ENCODE measurements at regions not wholly inside any gene's neighbourhood (a gene's known extent, or its start where the extent isn't known, plus 50 kb on each side); places are given as distances from the start of the nearest gene placed in this dataset.

GRCh38 chr13:22403144-22403543, 732.3 kb downstream of the FGF9 start:
- H3K14ac ChIP-seq (replicated peaks; ENCODE audit: low read depth, low read length), result no peak overlapping the region
- no peaks in the 10 kb centered on the region for H3K4me1 ChIP-seq (ENCODE audit: control insufficient read depth, insufficient read depth, low read length)
- 83% methylated on average over 2 of the region's 6 CpGs; no CpG with 5 or more reads in 1 of the 2 experiments for WGBS, 2 experiments (ENCODE audit: extremely low coverage in 2 of 2, insufficient read length in 1 of 2)
- ATAC-seq (ENCODE audit: low read depth) (no peak), DNase-seq (no peak)
- dilution Hi-C loops (cut with HindIII; ENCODE audit: low sequenced_read_pairs, unreplicated experiment) (no loop called here), in situ Hi-C loops (cut with MboI; ENCODE audit: low sequenced_read_pairs) (no loop called here), intact Hi-C loops (cut with micrococcal nuclease) (no loop called here)
- no peak overlapping the region for H3K4me3 ChIP-seq (ENCODE audit: insufficient read depth, low read depth, low read length)
- no peak overlapping the region for H3K4me2 ChIP-seq (ENCODE audit: low read depth, low read length)
- H4K5ac ChIP-seq (ENCODE audit: low read depth, low read length), result no peak overlapping the region
- H3K36me3 ChIP-seq (ENCODE audit: control insufficient read depth, insufficient read depth, low read length), result no peaks in the 10 kb centered on the region
- no peak overlapping the region for H2BK120ac ChIP-seq (ENCODE audit: low read depth, low read length)
- no peak overlapping the region for H4K91ac ChIP-seq (ENCODE audit: insufficient read depth, low read depth, low read length)
- H2BK5ac ChIP-seq (ENCODE audit: low read depth, low read length, poor library complexity, severe bottlenecking), result no peak overlapping the region
- H3K79me1 ChIP-seq (ENCODE audit: low read depth in 1 of 2, low read length in 2 of 2), result no peaks in the 10 kb centered on the region
- no peak for TF ChIP-seq SMC3 (IDR thresholded peaks at IDR 0.05; ENCODE audit: low read depth, low read length)
- no peak for TF ChIP-seq MAZ (IDR thresholded peaks at IDR 0.05; ENCODE audit: borderline replicate concordance, low read depth, low read length)
- TF ChIP-seq CHD1 (IDR thresholded peaks at IDR 0.05; ENCODE audit: low read depth, low read length), result no peak
- no peak for TF ChIP-seq ELK1 (IDR thresholded peaks at IDR 0.05; ENCODE audit: borderline replicate concordance, low read depth, low read length)
- TF ChIP-seq BHLHE40 (IDR thresholded peaks at IDR 0.05; ENCODE audit: low read depth, low read length), result no peak
- no peak for TF ChIP-seq NFE2L2 (IDR thresholded peaks at IDR 0.05; ENCODE audit: low read depth, low read length)
- no peak for TF ChIP-seq RAD21 (IDR thresholded peaks at IDR 0.05; ENCODE audit: low read length)
- no peak for TF ChIP-seq RFX5 (IDR thresholded peaks at IDR 0.05; ENCODE audit: low read depth, low read length)
- TF ChIP-seq, protein P1, sequence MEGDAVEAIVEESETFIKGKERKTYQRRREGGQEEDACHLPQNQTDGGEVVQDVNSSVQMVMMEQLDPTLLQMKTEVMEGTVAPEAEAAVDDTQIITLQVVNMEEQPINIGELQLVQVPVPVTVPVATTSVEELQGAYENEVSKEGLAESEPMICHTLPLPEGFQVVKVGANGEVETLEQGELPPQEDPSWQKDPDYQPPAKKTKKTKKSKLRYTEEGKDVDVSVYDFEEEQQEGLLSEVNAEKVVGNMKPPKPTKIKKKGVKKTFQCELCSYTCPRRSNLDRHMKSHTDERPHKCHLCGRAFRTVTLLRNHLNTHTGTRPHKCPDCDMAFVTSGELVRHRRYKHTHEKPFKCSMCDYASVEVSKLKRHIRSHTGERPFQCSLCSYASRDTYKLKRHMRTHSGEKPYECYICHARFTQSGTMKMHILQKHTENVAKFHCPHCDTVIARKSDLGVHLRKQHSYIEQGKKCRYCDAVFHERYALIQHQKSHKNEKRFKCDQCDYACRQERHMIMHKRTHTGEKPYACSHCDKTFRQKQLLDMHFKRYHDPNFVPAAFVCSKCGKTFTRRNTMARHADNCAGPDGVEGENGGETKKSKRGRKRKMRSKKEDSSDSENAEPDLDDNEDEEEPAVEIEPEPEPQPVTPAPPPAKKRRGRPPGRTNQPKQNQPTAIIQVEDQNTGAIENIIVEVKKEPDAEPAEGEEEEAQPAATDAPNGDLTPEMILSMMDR (conservative IDR thresholded peaks at IDR 0.05; ENCODE audit: low read depth, low read length), result no peak
- TF ChIP-seq MXI1 (IDR thresholded peaks at IDR 0.05; ENCODE audit: borderline replicate concordance, low read depth, low read length), result no peak
- TF ChIP-seq, protein P2, sequence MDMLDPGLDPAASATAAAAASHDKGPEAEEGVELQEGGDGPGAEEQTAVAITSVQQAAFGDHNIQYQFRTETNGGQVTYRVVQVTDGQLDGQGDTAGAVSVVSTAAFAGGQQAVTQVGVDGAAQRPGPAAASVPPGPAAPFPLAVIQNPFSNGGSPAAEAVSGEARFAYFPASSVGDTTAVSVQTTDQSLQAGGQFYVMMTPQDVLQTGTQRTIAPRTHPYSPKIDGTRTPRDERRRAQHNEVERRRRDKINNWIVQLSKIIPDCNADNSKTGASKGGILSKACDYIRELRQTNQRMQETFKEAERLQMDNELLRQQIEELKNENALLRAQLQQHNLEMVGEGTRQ (IDR thresholded peaks at IDR 0.05; ENCODE audit: low read depth, low read length), result no peak
- no peak for TF ChIP-seq FOS (IDR thresholded peaks at IDR 0.05; ENCODE audit: low read depth, low read length)
- H3K9me1 ChIP-seq (ENCODE audit: insufficient read depth, low read length), result no peaks in the 10 kb centered on the region
- no TSS peak for BruUV-seq (replicated peaks)
- no peak overlapping the region for H3K56ac ChIP-seq (ENCODE audit: extremely low read depth, insufficient read depth, low read length)
- ChIA-PET POLR2A (ENCODE audit: unreplicated experiment) (no interaction called here), CTCF (no interaction called here)
- H3K27me3 ChIP-seq (ENCODE audit: control insufficient read depth, insufficient read depth, low read length), result no peaks in the 10 kb centered on the region
- no peak overlapping the region for H3K23ac ChIP-seq (ENCODE audit: low read depth, low read length)
- no peak overlapping the region for H3K27ac ChIP-seq (ENCODE audit: insufficient read depth, low read length)
- no peaks in the 10 kb centered on the region for H4K20me1 ChIP-seq (ENCODE audit: insufficient read depth, low read length)
- no peak overlapping the region for H2AK5ac ChIP-seq (ENCODE audit: low read depth, low read length)
- H2BK20ac ChIP-seq (ENCODE audit: low read depth, low read length), result no peak overlapping the region
- H3K4ac ChIP-seq (ENCODE audit: low read depth, low read length), result no peak overlapping the region
- no peak overlapping the region for H3K18ac ChIP-seq (ENCODE audit: low read depth, low read length)
- no peak overlapping the region for H2AFZ ChIP-seq (replicated peaks; ENCODE audit: low read length, poor library complexity)
- H2AK9ac ChIP-seq (replicated peaks; ENCODE audit: low read depth, low read length, poor library complexity), result no peak overlapping the region
- no peak overlapping the region for H3K9ac ChIP-seq (ENCODE audit: low read depth, low read length)
- H3K9me3 ChIP-seq (ENCODE audit: control insufficient read depth, insufficient read depth, low read length), result no peaks in the 10 kb centered on the region; the same call in 1 of the 2 replicates
- no peak overlapping the region for H4K8ac ChIP-seq (ENCODE audit: low read depth in 2 of 2, low read length in 2 of 2)
- no peak overlapping the region for H2BK15ac ChIP-seq (ENCODE audit: low read depth, low read length)
